Mammary epithelial cell (primary cell): ENCODE measurements at regions not wholly inside any gene's neighbourhood (a gene's known extent, or its start where the extent isn't known, plus 50 kb on each side); places are given as distances from the start of the nearest gene placed in this dataset.

Experiments
- CTCF ChIP-seq, 2 donors: IDR thresholded peaks in 1 of 2; conservative IDR thresholded peaks in 1 of 2; 2 replicates each; pipeline ENCODE4 v1.5.1; 2011 to 2012; ENCODE audit warnings: inconsistent platforms in 2 of 2, low read length in 2 of 2, mild to moderate bottlenecking in 2 of 2, control low read depth in 1 of 2, low read depth in 1 of 2; ENCODE audit not compliant: insufficient read depth in 1 of 2; ENCODE audit errors: extremely low read depth in 1 of 2
- EZH2 ChIP-seq: IDR thresholded peaks from 2 replicates; pipeline ENCODE4 v1.6.1; 2012; ENCODE audit warnings: low read length, inconsistent platforms, borderline replicate concordance

GRCh38 chr11:98230678-98231077 is 790.1 kb upstream of the CNTN5 start:
- TF ChIP-seq CTCF (conservative IDR thresholded peaks at IDR 0.05 in 1 of 2, IDR thresholded peaks at IDR 0.05 in 1 of 2; ENCODE audit: extremely low read depth in 1 of 2, insufficient read depth in 1 of 2, low read depth in 1 of 2, low read length in 2 of 2) (no peak), EZH2 (no peak)
